B cell (primary cell): ENCODE measurements at regions not wholly inside any gene's neighbourhood (a gene's known extent, or its start where the extent isn't known, plus 50 kb on each side); places are given as distances from the start of the nearest gene placed in this dataset.

ENCODE experiments used
- CTCF ChIP-seq: fragments of 200-600 bp; IDR thresholded peaks from one replicate; pipeline ENCODE4 v1.8.0; 2022; ENCODE audit warnings: antibody characterized with exemption, mild to moderate bottlenecking
- EZH2 ChIP-seq: IDR thresholded peaks from 2 replicates; pipeline ENCODE4 v1.6.1; 2012; ENCODE audit warnings: borderline replicate concordance, low read depth, mild to moderate bottlenecking, moderate library complexity, low read length; ENCODE audit not compliant: insufficient read depth, poor library complexity, severe bottlenecking

GRCh38 chr6:1094306-1094705 is 217.6 kb upstream of the FOXQ1 start:
- no peak for TF ChIP-seq CTCF
- TF ChIP-seq EZH2: no peak
